Stomach smooth muscle (tissue), 2 donors: ENCODE measurements at regions not wholly inside any gene's neighbourhood (a gene's known extent, or its start where the extent isn't known, plus 50 kb on each side); places are given as distances from the start of the nearest gene placed in this dataset.
"Not testable (repeated sequence)": the region's sequence is repeated elsewhere in the genome, so short reads cannot be mapped to it uniquely, and the experiment has no call there.

Experiments
- H3K27ac ChIP-seq: one replicate; pipeline ENCODE4 v1.7.0; 2013; ENCODE audit warnings: mild to moderate bottlenecking, low read length, inconsistent platforms
- H3K27me3 ChIP-seq, 2 donors: one replicate each; pipeline ENCODE4 v1.7.0; 2013; ENCODE audit warnings: low read length in 2 of 2; ENCODE audit not compliant: insufficient read depth in 2 of 2, control insufficient read depth in 1 of 2
- H3K36me3 ChIP-seq, 2 donors: one replicate each; pipeline ENCODE4 v1.7.0; 2013; ENCODE audit warnings: low read length in 2 of 2; ENCODE audit not compliant: control insufficient read depth in 2 of 2, insufficient read depth in 2 of 2
- H3K4me1 ChIP-seq: one replicate; pipeline ENCODE4 v1.7.0; 2013; ENCODE audit warnings: low read length; ENCODE audit not compliant: control insufficient read depth, insufficient read depth
- H3K4me3 ChIP-seq, 2 donors: one replicate each; pipeline ENCODE4 v1.7.0; 2013; ENCODE audit warnings: low read length in 2 of 2
- H3K9ac ChIP-seq, 2 donors: one replicate each; pipeline ENCODE4 v1.7.0; 2013; ENCODE audit warnings: low read length in 2 of 2, mild to moderate bottlenecking in 1 of 2
- H3K9me3 ChIP-seq, 2 donors: one replicate each; pipeline ENCODE4 v1.7.0; 2013; ENCODE audit warnings: low read length in 2 of 2; ENCODE audit not compliant: control insufficient read depth in 2 of 2
- donor health status: healthy.
- donor health status: Pancreatic carcinoma.

DNA sequence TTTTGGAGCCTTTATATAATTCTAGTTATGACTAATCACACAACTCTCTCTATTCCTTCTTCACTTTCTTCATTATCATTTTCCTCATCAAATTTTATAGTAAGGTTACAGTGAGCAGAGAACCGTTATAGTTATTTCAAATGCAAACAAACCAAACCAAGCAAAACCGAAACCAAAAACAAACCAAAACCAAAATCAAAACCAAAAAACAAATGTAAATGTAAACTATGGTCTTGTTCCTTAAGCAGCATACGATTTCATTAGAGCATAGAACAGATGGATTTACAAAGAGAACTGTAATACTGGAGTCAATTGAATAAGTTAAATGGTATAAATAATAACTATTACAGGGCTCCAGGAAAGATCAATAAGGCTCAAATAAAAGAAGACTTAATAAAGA lies 447.1 kb downstream of the LRRC70 start:
- H3K4me3 ChIP-seq: no peak overlapping the region
- H3K4me1 ChIP-seq: no peaks in the 10 kb centered on the region
- H3K27me3 ChIP-seq: no peaks in the 10 kb centered on the region
- no peaks in the 10 kb centered on the region for H3K36me3 ChIP-seq
- no peak overlapping the region for H3K27ac ChIP-seq
- H3K9me3 ChIP-seq: no peaks in the 10 kb centered on the region
- H3K9ac ChIP-seq: no peak overlapping the region

- Histone ChIP-seq H3K27me3 (no peaks in the 10 kb centered on the region), H3K36me3 (no peaks in the 10 kb centered on the region), H3K27ac (no peak overlapping the region), H3K4me3 (no peak overlapping the region), H3K9ac (no peak overlapping the region), H3K4me1 (no peaks in the 10 kb centered on the region), H3K9me3 (peaks cover 0 to 3% of the 10 kb centered on the region in 2 donors)
These were observed 443.8 kb downstream of the LRRC70 start for GRCh38 chr5:63022403-63022802.

DNA sequence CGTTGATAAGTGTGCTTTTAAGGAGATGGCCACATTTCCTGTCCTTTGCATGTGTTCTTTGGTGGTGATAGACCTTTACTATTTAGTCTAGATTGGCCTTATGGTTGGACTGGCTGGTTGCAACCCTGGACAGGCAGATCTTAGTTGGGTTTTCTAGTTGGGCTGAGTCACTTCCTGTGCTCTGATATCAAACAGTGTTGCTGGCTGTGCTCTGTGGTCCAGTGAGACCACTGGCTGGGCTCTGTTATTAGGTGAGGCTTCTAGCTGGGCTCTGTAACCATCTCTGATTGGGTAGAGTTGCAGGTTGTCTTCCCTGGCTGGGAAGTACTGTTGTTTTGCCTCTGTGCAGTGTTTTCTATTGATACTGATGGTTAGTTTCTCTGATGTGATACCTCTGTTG lies 432.5 kb downstream of the LRRC70 start:
- Histone ChIP-seq H3K27ac (no peak overlapping the region), H3K9ac (no peak overlapping the region), H3K4me1 (no peaks in the 10 kb centered on the region), H3K36me3 (no peaks in the 10 kb centered on the region), H3K9me3 (no peaks in the 10 kb centered on the region), H3K4me3 (no peak overlapping the region), H3K27me3 (no peaks in the 10 kb centered on the region)

DNA sequence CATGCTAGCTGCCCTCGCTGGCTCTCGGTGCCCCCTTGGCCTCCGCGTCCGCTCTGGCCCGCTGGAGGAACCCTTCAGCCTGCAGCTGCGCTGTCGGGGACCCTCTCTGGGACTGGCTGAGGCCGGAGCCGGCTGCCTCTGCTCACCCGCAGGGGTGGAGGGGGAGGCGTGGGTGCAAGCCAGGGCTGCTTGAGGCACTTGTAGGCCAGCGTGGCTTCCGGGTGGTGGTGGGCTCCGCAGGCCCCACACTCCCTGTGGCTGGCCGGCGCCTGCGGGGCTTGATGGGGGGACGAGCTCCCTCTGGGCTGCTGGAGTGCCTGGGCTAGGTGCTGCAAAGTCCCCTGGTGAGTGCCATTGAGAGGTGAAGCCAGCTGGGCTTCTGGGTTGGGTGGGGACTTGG lies 429.6 kb downstream of the LRRC70 start:
- Histone ChIP-seq H3K27me3 (no peaks in the 10 kb centered on the region), H3K4me3 (no peak overlapping the region), H3K36me3 (no peaks in the 10 kb centered on the region), H3K27ac (no peak overlapping the region), H3K9ac (no peak overlapping the region), H3K4me1 (no peaks in the 10 kb centered on the region), H3K9me3 (peaks cover 0 to 4% of the 10 kb centered on the region in 2 donors)

- not testable (repeated sequence) for H3K9me3 ChIP-seq, H3K36me3 ChIP-seq, H3K9ac ChIP-seq, H3K27ac ChIP-seq, H3K4me1 ChIP-seq, H3K4me3 ChIP-seq, H3K27me3 ChIP-seq
These were observed 416.2 kb downstream of the LRRC70 start for GRCh38 chr5:62994842-62995241.

- Histone ChIP-seq H3K36me3 (no peaks in the 10 kb centered on the region), H3K4me3 (no peak overlapping the region), H3K4me1 (no peaks in the 10 kb centered on the region), H3K9ac (no peak overlapping the region), H3K27ac (no peak overlapping the region), H3K9me3 (peaks cover 0 to 6% of the 10 kb centered on the region in 2 donors), H3K27me3 (no peaks in the 10 kb centered on the region)
These were observed 407.1 kb downstream of the LRRC70 start for GRCh38 chr5:62985749-62986148.

- Histone ChIP-seq H3K27me3 (no peaks in the 10 kb centered on the region), H3K9me3 (peaks cover 0 to 4% of the 10 kb centered on the region in 2 donors), H3K36me3 (no peaks in the 10 kb centered on the region), H3K4me3 (no peak overlapping the region), H3K4me1 (no peaks in the 10 kb centered on the region), H3K27ac (no peak overlapping the region), H3K9ac (no peak overlapping the region)
These were observed 403.7 kb downstream of the LRRC70 start for GRCh38 chr5:62982348-62982747.

- Histone ChIP-seq H3K9me3 (peaks cover 2 to 3% of the 10 kb centered on the region in 2 donors), H3K9ac (no peak overlapping the region), H3K27ac (no peak overlapping the region), H3K36me3 (no peaks in the 10 kb centered on the region), H3K4me1 (no peaks in the 10 kb centered on the region), H3K4me3 (no peak overlapping the region), H3K27me3 (no peaks in the 10 kb centered on the region)
These were observed 402.3 kb downstream of the LRRC70 start for GRCh38 chr5:62980884-62981283.

- Histone ChIP-seq H3K4me3 (no peak overlapping the region), H3K36me3 (no peaks in the 10 kb centered on the region), H3K9me3 (peaks cover 0 to 2% of the 10 kb centered on the region in 2 donors), H3K9ac (no peak overlapping the region), H3K27ac (no peak overlapping the region), H3K4me1 (no peaks in the 10 kb centered on the region), H3K27me3 (no peaks in the 10 kb centered on the region)
These were observed 400.9 kb downstream of the LRRC70 start for GRCh38 chr5:62979472-62979871.

DNA sequence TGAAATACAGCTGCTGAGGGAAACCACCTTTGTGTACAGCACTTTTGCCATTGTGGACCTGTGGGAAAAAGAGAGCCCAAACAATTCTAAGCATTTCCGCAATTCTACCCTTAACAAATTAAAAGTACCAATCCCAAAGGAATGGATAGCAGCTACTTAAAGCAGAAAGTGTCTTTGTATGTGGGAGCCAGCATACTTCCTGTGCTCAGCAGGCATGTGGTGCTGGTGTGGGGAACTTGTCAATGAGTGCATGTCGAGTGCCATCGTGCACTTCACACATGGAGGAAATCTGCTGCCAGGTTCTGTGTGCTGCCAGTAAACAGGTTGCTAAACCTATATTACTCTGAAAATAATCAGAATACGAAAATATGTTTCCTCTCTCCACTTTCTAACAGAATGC lies 399.0 kb downstream of the LRRC70 start:
- Histone ChIP-seq H3K4me3 (no peak overlapping the region), H3K36me3 (no peaks in the 10 kb centered on the region)

DNA sequence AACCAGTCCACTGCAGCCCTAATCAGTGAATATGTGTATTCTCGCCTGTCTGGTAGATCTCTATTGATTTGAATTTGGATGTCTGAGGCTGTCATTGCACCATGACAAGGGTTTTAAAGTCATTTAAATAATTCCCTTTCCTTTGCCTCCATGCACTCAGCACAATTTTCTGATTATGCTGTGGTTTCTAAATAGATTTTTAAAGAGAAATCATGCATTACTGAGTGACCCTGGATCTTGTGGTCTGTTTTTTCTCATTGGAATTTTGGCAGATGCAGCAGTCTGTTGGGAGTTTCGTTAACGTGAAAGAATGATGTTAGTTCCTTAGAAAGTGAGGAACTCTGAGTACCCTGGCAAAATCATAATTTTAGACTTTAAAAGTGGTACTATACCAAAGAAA lies 396.0 kb downstream of the LRRC70 start:
- no peak overlapping the region for H3K9ac ChIP-seq
- H3K27ac ChIP-seq: no peak overlapping the region
- peaks cover 0 to 2% of the 10 kb centered on the region in 2 donors for H3K9me3 ChIP-seq
- H3K4me1 ChIP-seq: no peaks in the 10 kb centered on the region
- H3K27me3 ChIP-seq: no peaks in the 10 kb centered on the region
- H3K36me3 ChIP-seq: no peaks in the 10 kb centered on the region
- no peak overlapping the region for H3K4me3 ChIP-seq

More for the DNA sequence above, 399.0 kb downstream of the LRRC70 start:
- no peaks in the 10 kb centered on the region for H3K4me1 ChIP-seq
- peaks cover 0 to 2% of the 10 kb centered on the region in 2 donors for H3K9me3 ChIP-seq
- H3K27ac ChIP-seq: no peak overlapping the region
- no peak overlapping the region for H3K9ac ChIP-seq
- H3K27me3 ChIP-seq: no peaks in the 10 kb centered on the region
